NCI-H526 (cell line): ENCODE measurements at regions not wholly inside any gene's neighbourhood (a gene's known extent, or its start where the extent isn't known, plus 50 kb on each side); places are given as distances from the start of the nearest gene placed in this dataset.
"Not testable (repeated sequence)": the region's sequence is repeated elsewhere in the genome, so short reads cannot be mapped to it uniquely, and the experiment has no call there.

Source experiments
- DNase-seq, 2 experiments: peaks; one replicate each; lab custom pipeline; 2025; lab: John Stamatoyannopoulos, UW

DNA sequence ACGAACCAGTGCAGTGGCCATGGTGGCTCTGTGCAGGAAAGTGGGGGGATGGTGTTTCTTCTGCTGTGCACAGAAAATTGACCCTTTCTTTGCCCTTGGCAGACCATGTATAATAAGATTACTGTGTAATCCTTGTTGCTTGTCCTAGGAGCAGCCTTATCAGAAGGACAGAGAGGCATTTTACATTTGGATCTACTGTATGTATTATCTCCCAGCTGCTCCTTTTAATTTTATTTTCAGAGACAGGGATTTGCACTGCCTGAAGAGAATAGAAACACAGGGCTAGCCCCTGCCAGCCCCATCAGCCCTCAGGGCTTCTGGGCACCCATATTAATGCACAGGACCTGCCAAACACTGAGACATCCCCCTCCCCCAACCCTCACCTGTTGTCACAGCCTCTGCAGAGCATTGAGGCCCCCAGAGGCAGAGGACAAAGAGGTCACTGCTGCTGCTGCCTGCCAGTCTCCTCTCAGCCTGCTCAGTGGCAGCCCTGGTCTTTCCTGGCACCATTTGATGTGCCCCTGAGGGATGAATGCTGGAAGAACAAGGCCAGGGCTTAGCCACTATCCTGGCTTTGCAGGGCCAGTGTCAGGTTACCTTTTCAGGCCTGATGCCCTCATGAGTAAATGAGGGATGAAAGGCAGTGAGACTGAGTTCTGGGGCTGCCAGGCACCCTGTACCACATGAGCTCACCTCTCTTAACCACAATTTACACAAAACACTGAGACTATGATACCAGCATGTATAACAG is 533.4 kb downstream of the NTRK3 start:
- DNase-seq, result peak in 1 of 2 experiments; percentile 6

DNA sequence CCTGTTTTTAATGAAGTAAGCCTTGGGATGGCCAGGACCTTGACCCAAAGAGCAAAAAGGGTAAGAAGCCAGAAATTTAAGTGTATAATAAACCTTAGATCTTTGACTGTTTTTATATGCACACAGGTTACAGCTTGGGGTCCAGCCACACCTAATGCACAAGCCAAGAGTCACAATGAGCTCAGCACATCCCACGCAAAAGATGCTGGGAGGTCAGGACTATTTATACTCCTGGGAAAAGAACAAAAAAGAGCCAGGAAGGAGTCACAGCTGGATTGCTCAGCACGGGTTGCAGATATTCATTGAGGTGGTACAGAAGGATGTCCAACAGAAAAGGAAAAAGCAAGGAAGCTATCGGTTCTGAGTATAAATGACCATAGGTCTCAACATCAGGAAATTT is 536.3 kb downstream of the NTRK3 start:
- no peak for DNase-seq

DNA sequence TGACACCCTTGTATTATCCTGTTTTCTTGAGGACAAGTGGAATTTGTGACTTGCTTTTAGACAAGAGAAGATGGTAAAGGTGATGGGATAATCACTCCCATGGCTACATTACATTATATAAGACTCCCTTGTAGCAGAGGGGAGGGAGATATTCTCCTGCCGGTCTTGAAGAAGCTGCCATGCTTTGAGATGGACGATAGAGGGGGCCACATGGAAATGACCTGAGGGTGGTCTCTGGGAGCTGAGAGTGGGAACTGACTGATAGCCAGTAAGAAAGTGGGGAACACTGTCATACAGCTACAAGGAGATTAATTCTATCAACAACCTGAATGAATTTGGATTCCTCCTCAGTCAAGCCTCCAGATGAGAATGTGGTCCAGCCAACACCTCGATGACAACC is 540.1 kb downstream of the NTRK3 start:
- no peak for DNase-seq

DNA sequence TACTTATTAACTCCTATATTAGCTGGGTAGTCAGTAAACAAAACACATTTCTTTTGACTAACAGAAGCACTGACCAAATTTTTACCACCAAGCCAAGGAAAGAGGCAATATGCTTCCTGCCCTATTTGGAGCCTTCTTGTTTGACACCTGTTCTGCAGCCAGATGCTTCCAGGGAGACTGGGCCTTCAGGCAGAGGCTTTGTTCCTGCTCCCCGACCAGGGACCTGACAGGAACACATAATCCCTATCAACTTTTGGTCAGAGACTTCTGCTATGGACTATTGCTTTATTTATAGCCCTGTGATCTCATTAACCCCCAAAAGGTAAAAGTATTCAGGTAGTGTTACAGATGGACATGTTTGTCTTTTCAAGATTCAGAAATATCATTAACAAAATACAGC is 541.3 kb downstream of the NTRK3 start:
- DNase-seq, result no peak

DNA sequence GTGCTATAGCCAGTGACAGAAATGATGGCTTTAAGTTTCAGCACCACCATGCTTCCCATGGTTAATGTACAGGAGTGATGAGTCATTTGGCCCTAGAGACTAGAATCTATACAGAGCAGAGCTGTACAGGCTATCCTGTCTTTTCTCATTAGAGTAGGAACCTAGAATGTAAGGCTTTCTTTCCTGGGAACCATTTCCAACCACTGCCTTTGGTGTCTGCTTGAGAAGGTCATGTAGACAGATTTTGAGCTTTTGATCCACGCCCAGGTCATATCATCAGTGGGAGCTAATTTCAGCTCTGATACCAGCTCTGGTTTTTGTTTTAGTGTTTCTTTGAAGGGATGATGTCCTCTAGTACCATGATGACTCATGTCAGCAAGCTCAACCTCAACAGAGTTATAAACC is 543.1 kb downstream of the NTRK3 start:
- DNase-seq, result no peak

DNA sequence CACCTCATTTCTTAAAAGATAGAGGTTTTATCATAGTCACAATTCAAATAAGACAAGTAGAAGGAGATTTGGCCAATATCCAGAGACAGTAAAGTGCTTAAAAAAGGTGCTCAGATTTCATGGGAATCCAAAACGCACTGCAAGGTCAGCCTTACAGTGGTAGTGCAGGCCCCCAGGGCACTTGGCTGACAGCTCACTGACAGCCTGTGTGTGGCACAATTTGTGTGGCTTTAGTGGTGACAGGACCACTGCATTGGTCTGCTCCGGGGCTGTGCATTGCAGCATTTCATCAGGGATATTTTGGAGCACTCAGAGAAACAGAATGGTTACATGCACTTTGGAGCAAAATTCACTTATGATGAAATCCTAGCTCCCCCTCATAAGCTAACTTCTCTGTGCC is 544.3 kb downstream of the NTRK3 start:
- DNase-seq, result no peak

DNA sequence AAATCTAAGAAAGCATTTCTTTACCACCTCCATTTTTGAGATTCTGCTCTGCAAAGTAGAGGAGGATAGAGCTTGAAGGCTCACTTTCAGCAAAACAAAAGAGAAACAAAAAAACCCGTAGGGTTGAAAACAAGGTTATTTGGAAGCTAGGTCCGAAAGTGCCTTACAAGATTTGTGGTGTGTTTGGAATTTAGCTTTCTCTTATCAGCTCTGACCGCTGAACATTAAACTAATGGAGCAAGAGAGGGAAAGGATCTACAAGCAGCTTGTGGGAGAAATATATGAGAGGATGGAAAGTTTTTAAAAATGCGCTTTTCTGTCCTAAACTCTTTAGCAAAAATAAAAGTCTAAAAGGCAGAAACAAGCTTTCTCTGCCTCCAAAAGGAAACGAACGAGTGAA is 545.5 kb downstream of the NTRK3 start:
- no peak for DNase-seq

DNA sequence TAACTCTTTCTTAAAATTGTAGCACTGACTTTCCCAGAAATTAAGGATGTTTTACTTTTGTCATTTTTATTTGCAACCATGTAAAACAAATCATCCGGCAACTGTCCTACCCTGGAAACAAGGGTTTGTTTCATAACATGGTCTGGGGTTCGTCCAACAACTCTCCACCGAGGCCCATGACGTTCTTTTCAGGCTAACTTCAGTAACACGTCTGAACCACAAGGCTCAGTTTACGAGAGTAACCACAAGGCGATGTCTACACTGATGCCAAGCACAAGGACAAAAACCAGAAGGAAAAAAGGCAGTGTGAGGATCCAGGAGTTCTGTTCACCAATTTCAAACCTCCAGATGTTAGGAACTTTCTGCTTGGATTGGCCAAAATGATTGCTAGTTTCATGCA is 546.1 kb downstream of the NTRK3 start:
- no peak for DNase-seq

DNA sequence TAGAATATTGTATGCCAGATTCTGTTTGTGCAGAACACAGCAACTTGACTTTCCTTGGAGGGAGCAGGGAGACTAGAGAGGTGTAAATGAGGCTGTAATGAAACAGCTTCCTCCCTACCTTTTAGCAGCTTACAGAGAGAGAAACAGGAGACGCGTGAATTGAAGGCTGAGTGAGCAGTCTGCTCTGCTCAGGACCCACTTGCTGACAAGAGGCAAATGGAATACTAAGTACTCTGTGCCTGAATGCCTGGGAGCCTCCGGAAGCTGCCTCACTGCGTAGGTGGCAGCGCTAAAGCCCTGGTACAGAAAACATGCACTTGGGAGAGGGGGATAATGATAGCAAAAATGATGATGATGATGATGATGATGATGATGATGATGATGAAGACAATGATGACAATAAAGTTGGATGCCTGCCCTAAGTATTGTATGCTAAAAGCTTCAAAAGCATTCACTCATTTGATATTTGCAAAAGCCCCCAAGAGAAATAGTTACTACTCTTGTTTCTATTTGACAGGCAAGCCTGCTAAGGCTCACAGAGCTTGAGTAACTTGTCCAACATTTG is 548.9 kb downstream of the NTRK3 start:
- no peak for DNase-seq

DNA sequence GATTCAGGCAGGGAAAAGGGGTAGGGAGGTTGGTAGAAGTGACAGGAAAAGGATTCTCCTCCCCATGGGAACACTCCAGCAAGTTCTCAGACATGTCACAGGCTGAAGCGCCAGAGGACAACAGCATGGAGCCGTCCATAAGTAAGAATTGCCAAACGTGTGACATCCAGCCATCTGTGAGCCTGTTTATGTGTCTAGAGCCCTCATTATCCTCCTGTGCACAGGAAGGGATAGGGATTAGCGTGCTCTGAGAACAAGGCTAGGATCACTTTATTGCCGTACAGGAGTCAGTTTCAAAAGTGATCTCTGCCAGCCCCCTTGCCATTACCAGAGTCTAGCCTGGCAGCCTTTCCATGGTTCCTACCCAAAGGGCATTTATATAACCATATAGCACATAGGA is 549.5 kb downstream of the NTRK3 start:
- DNase-seq, result no peak

DNA sequence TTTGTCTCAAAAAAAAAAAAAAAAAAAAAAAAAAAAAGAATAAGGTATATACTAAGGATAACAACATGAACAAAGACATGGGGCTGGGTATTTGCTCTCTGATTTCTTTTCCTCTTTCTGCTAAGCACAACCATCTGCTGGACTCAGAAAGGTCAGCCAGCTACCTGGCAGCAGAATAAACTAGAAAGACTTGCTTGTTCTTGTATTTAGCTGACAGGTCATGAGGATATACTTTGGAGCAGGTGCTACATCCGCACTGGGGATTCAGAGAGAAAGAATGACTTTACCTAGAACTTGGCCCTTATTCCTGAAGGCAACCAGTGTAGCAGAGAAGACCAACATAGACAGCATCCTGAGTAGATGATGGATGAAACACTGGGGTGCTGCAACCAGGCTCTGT is 550.5 kb downstream of the NTRK3 start:
- no peak for DNase-seq

DNA sequence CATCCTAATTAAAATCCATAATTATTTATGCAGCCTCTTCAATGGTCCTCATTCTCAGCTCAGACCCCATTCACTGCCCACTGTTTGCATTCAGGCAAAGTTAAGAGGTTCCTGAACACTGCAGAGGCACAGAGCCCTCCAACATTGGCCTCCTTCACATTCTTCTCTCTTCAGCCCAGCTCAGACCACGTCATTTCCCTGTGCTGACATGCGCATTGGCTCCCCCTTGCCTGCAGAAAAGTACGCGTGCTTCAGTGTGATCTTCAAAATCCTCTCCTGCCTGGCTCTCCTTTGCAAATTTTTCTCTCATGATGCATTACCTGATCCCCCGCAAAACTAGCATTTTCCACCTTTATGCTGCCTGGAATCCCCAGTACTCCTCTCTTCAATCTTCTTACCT is 552.3 kb downstream of the NTRK3 start:
- DNase-seq, result no peak

DNA sequence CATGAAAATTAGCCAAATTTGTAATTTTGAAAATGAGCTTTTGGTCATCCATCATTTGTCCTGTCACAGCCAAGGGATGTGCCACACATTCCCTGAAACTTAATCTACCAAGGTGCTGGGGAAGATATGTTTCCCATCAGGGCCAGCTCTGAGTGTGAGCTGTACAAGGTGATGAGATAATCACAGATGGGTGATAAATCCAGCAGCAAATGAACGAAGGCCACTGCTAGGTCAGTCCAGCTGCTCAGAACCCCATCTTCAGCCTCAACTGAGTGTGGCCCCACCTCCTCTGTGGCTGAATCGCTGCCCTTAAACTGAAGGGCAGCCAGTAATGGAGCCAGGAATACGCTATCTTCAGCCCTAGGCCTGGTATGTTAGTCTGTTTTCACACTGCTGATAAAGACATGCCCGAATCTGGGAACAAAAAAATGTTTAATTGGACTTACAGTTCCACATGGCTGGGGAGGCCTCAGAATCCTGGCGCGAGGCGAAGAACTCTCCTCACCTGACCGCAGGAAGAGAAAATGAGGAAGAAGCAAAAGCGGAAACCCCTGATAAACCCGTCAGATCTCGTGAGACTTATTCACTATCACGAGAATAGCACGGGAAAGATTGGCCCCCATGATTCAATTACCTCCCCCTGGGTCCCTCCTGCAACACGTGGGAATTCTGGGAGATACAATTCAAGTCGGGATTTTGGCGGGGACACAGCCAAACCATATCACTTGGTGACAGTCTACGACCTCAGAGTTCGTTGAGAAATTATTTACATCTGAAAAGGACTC is 553.0 kb downstream of the NTRK3 start:
- DNase-seq, result no peak

DNA sequence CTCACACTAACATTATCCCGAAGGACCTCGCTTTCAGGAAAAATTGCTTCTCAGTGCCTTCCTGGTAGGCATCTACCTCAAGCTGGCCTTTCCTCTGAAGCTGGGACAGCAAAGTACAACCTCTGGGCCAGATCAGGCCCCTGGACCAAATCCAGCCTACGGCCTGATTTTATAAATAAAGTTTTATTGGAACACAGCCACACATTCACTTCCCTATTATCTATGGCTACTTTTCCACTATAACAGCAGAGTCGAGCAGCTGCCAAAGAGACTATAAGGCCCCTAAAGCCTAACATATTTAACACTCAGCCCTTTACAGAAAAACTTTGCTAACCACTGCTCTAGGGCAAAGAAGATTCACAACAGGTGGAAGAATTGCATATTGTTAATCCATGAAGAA is 554.3 kb downstream of the NTRK3 start:
- no peak for DNase-seq

DNA sequence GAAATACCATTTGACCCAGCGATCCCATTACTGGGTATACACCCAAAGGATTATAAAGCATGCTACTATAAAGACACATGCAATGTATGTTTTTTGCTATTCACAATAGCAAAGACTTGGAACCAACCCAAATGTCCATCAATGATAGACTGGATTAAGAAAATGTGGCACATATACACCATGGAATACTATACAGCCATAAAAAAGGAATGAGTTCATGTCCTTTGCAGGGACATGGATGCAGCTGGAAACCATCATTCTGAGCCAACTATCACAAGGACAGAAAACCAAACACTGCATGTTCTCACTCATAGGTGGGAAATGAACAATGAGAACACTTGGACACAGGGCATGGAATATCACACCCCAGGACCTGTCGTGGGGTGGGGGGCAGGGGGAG is 558.1 kb downstream of the NTRK3 start:
- not testable (repeated sequence) for DNase-seq

DNA sequence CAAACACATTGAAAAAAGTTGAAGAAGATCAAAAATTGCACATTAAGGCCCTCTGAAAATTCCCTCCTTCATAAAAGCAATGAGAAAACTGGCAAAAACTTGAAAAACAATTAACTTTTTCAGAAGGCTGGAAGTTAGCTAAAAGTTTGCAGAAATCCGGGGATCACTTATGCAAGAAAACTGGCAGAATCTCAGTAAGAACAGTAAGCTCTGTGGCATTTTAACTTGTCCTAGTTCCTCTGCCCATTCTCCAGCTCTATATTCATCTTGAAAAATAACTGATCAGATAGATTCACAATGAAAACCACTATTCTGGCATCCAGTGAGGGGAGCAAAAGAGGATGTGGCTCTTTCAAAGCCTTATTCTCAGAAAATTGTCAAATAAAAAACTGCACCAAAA is 566.8 kb downstream of the NTRK3 start:
- no peak for DNase-seq

DNA sequence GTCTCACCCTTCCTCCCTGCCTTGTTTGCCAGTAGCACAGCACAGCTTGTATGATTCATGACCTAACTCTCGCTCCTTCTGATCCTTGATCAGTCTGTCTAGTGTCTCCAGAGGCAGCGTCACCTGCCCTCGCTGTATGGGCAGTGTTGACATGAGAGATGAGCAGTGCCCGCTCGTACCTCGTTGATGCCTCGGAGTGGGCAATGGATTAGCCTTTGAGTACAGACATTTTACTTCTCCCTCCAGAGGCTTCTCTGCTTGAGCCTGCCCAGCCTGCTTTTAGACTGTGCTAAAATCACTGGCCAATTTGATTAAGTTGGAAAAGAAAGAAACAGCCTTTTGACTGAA is 569.0 kb downstream of the NTRK3 start:
- no peak for DNase-seq

DNA sequence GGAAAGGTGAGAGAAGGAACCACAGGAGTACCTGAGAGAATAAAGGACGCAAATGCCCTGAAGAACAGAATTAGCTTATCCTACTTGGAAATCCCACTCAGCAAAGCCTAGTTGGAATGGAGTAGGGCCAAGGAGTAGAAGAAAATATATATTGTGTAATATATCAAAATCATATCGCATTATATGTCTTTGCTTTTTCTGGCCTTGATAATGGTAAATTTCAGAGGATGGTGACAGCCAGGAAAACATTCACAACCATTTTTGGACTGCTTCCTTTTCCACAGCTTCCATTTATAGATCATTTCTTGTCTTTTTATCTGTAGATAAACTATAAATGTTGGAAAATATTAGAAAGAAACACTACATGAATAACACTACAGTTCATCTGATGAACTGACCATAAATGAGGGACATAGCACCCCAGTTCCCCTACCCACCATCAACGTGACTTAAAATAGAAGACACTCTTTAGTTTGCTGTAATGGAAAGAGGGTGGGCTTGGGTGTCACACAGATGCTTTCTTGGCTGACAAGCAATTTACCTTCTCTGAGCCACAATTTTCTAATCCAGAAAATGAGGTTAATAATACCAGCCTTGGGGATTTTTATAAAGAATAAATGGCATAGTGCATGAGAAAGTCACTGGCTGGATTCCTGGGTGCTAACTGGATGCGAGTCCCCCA is 569.6 kb downstream of the NTRK3 start:
- no peak for DNase-seq

DNA sequence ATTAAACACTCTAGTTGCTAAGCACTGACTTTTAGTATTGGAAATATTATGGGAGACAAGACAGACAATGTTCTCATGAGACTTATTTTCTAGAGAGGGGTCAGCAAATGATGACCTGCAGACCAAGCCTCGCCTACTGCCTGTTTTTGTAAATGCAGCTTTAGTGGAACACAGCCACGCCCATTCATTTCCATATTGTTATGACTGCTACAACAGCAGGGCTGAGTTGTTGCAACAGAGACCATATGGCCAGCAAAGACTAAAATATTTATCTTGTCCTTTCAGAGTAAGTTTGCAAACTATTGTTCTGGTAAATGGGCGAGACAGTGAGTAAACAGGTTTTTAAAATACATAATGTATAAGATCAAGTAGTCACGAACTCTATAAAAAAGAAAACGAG is 570.2 kb downstream of the NTRK3 start:
- peak in 1 of 2 experiments; percentile 6 for DNase-seq

DNA sequence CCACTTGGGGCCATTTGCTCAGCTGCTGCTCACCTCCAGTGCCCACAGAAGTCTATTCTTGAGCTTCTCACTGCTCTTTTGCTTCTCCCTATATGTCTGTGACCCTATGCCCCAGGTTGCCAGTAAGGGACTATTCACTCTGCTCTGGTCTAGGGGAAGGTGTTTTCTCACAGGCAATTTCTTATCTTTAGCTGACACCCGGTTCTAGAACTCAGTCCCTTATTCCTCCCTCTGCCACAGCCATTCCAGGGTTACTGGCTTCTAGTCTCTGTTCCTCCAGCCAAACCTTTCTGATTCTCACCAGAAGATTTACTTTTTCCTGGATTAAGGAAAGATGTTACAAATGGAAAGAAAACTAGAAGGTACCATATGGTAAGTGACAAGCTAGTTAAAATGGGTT is 574.0 kb downstream of the NTRK3 start:
- no peak for DNase-seq

DNA sequence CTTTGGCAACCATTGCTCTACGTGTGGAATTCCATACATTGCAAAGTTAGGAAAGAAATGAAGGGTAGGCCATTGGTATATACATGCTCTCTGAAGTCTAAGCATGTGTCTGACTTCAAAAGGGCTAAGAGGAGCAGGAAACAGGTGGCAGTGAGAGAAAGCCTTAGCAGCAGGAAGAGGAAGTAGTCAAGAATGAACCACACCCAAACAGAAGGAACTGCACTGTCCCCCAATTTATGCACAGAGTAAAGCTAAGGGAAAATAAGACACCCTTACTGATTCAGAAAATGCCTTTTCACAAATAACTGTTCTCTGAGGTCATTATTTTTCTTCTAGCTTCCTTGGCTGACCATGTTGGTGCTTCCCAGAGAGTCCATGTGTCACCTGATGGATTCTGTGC is 575.4 kb downstream of the NTRK3 start:
- no peak for DNase-seq

DNA sequence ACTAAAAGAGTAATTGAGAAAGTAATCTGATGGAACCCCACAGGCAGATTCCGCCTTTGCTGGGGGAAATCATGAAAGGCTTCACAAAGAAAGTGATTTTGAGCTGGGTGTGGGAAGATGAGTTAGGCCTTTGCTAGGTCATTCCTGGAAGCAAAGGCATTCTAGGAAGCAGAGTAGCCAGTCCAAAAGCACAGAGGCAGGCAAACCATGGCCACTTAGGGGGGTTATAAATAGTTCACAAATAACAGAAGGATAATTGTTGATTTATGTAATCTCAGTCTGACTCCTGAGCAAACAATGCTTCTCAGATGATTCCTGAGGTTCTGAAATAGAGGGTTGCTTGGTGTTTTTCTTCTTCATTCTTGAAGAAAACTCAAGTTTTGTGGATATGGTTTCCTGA is 576.3 kb downstream of the NTRK3 start:
- DNase-seq, result no peak

DNA sequence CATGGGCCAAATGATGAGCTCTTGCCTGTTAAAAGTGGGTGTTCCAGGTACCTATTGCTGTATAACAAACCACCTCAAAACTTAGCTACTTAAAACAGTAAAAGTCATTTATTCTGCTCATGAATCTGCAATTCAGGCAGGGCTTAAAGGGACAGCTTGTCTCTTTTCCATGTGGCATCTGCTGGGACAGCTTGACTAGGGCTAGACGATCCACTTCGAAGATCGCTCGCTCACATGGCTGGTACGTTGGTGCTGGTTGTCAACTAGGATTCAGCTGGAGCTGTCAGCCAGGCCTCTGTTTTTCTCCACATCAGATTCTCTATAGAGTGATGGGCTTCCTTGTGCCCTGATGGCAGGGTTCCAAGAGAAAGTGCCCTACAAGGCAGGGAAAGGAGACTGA is 581.3 kb downstream of the NTRK3 start:
- DNase-seq, result no peak
